Keratinocyte (primary cell): ENCODE measurements at regions not wholly inside any gene's neighbourhood (a gene's known extent, or its start where the extent isn't known, plus 50 kb on each side); places are given as distances from the start of the nearest gene placed in this dataset.

Experiments used
- DNase-seq: peaks from one replicate; pipeline ENCODE4 v3.0.0-alpha.2; 2011; ENCODE audit warnings: low read depth, missing footprints, low spot score
- FAIRE-seq: peaks from 2 replicates; lab custom pipeline; 2011; peaks lifted over from hg19 to GRCh38; lab: Jason Lieb, UNC
- H2AFZ ChIP-seq: 2 replicates; pipeline ENCODE4 v1.6.0; 2012; ENCODE audit warnings: low read length, control low read depth, inconsistent platforms; ENCODE audit not compliant: control insufficient read depth
- H3K27ac ChIP-seq: 2 replicates; pipeline ENCODE4 v1.5.1; 2011; ENCODE audit warnings: low read length; ENCODE audit not compliant: control insufficient read depth, insufficient read depth
- H3K27me3 ChIP-seq: 3 replicates; pipeline ENCODE4 v1.6.0; 2011; ENCODE audit warnings: low read length; ENCODE audit not compliant: control insufficient read depth, insufficient read depth; ENCODE audit errors: extremely low read depth
- H3K36me3 ChIP-seq, 2 experiments: 2 replicates in 1 of 2; 3 replicates in 1 of 2; pipeline ENCODE4 v1.5.1; 2011; ENCODE audit warnings: low read length in 2 of 2, mild to moderate bottlenecking in 1 of 2; ENCODE audit not compliant: control insufficient read depth in 2 of 2, insufficient read depth in 2 of 2; ENCODE audit errors: extremely low read depth in 1 of 2
- H3K4me1 ChIP-seq: 3 replicates; pipeline ENCODE4 v1.5.1; 2011; ENCODE audit warnings: low read length; ENCODE audit not compliant: control insufficient read depth, insufficient read depth; ENCODE audit errors: extremely low read depth
- H3K4me2 ChIP-seq: 3 replicates; pipeline ENCODE4 v1.6.0; 2011; ENCODE audit warnings: low read depth, low read length; ENCODE audit not compliant: control insufficient read depth, insufficient read depth; ENCODE audit errors: extremely low read depth
- H3K4me3 ChIP-seq, 3 experiments: fragments of 200-600 bp in 1 of 3; sonication (generic) in 1 of 3; 2 replicates in 2 of 3; 3 replicates in 1 of 3; pipeline ENCODE4 v1.5.1; 2011 to 2016; ENCODE audit warnings: low read length in 3 of 3, mild to moderate bottlenecking in 3 of 3, control low read depth in 2 of 3, inconsistent platforms in 1 of 3, low read depth in 1 of 3, mixed read lengths in 1 of 3, mixed run types in 1 of 3, moderate library complexity in 1 of 3; ENCODE audit not compliant: control insufficient read depth in 2 of 3, insufficient read depth in 2 of 3; ENCODE audit errors: extremely low read depth in 1 of 3
- H3K79me2 ChIP-seq: 2 replicates; pipeline ENCODE4 v1.6.0; 2012; ENCODE audit warnings: low read length; ENCODE audit not compliant: control insufficient read depth, insufficient read depth
- H3K9ac ChIP-seq: 3 replicates; pipeline ENCODE4 v1.6.0; 2011; ENCODE audit warnings: low read length; ENCODE audit not compliant: control insufficient read depth, insufficient read depth; ENCODE audit errors: extremely low read depth
- H3K9me1 ChIP-seq: 3 replicates; pipeline ENCODE4 v1.6.0; 2011; ENCODE audit warnings: low read length; ENCODE audit not compliant: control insufficient read depth, insufficient read depth; ENCODE audit errors: extremely low read depth
- H3K9me3 ChIP-seq: 2 replicates; pipeline ENCODE4 v1.5.1; 2012; ENCODE audit warnings: low read depth, low read length; ENCODE audit not compliant: control insufficient read depth
- H4K20me1 ChIP-seq: 3 replicates; pipeline ENCODE4 v1.6.0; 2011; ENCODE audit warnings: low read length; ENCODE audit not compliant: control insufficient read depth, insufficient read depth; ENCODE audit errors: extremely low read depth
- EZH2 ChIP-seq: IDR thresholded peaks from one replicate; pipeline ENCODE4 v1.6.1; 2012; ENCODE audit warnings: inconsistent platforms, mild to moderate bottlenecking, low read length, moderate library complexity
- dilution Hi-C: fragments of 300-500 bp; cut with MboI; formaldehyde crosslinking; loops from one replicate; pipeline ENCODE4 v1.7.0; 2020; ENCODE audit warnings: low sequenced_read_pairs; ENCODE audit not compliant: extremely low pct_ligation_motif_present
- TF ChIP-seq, protein P1 (sequence below), 3 experiments: IDR thresholded peaks in 1 of 3; conservative IDR thresholded peaks in 1 of 3; optimal IDR thresholded peaks in 1 of 3; 2 replicates in 2 of 3; 3 replicates in 1 of 3; pipeline versions ENCODE3 to v1.5.1; 2011; ENCODE audit warnings: low read length in 3 of 3, mild to moderate bottlenecking in 3 of 3, moderate library complexity in 2 of 3, control low read depth in 1 of 3, inconsistent platforms in 1 of 3; ENCODE audit not compliant: insufficient read depth in 2 of 3; ENCODE audit errors: extremely low read depth in 1 of 3

DNA sequence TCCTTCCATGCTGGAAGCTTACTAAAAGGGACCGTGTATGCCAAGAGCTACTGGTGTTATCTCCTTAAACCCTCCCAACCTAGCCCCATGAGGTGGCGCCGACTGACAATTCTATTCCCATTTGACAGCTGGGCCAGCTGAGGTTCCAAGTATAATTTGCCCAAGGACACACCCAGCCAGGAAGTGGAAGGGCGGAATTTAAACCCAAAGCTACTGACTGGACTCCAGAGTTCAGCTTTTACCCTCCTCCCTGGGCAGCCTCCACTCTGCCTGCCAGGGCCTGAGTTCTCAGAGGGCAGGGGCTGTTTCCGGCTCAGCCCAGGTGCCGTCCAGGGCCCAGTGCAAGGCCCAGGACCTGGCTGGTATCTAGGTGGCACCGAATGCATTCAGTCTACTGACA lies 71.8 kb downstream of the C9orf50 start:
- Histone ChIP-seq H3K79me2 (no peaks in the 10 kb centered on the region), H3K36me3 (no peaks in the 10 kb centered on the region), H4K20me1 (no peaks in the 10 kb centered on the region), H3K9me3 (no peaks in the 10 kb centered on the region), H2AFZ (no peak overlapping the region), H3K27me3 (no peaks in the 10 kb centered on the region), H3K27ac (no peak overlapping the region), H3K9ac (no peak overlapping the region), H3K4me1 (peaks cover 3% of the 10 kb centered on the region), H3K9me1 (no peaks in the 10 kb centered on the region), H3K4me3 (no peak overlapping the region), H3K4me2 (no peak overlapping the region)
- DNase-seq = no peak
- TF ChIP-seq EZH2 = no peak
- TF ChIP-seq, protein P1, sequence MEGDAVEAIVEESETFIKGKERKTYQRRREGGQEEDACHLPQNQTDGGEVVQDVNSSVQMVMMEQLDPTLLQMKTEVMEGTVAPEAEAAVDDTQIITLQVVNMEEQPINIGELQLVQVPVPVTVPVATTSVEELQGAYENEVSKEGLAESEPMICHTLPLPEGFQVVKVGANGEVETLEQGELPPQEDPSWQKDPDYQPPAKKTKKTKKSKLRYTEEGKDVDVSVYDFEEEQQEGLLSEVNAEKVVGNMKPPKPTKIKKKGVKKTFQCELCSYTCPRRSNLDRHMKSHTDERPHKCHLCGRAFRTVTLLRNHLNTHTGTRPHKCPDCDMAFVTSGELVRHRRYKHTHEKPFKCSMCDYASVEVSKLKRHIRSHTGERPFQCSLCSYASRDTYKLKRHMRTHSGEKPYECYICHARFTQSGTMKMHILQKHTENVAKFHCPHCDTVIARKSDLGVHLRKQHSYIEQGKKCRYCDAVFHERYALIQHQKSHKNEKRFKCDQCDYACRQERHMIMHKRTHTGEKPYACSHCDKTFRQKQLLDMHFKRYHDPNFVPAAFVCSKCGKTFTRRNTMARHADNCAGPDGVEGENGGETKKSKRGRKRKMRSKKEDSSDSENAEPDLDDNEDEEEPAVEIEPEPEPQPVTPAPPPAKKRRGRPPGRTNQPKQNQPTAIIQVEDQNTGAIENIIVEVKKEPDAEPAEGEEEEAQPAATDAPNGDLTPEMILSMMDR (optimal IDR thresholded peaks at IDR 0.05 in 1 of 3, IDR thresholded peaks at IDR 0.05 in 1 of 3, conservative IDR thresholded peaks at IDR 0.05 in 1 of 3; ENCODE audit: extremely low read depth in 1 of 3, insufficient read depth in 2 of 3, low read length in 3 of 3) = peak in 1 of 3 experiments; percentile 3
- dilution Hi-C loops = no loop called here
- FAIRE-seq = no peak

DNA sequence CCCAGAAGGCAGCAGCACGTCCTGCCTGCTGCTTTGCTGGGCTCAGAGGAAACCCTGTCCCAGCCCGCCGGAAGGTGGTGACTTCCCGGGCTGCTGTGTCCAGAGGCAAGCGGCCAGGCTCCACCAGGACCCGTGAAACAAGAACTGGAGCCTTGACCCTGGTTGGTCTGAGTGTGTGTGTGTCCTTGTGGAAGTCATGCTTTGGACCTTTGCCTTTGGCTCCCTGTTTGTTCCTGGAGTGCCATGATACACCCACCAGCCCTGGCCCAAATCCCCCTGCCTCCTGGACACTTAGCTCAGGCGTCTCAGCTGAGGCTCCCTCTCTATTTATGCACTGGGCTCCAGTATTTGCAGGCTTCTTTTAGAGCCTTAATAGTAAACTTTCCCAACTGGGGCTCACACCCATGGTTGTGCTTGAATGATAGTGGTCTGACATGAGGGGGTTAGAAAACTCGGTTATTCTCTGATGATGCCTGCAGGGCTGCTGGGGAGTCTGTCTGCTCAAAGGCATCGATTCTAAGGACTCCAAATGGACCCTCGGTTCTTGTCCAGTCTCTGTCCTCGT lies 72.2 kb downstream of the C9orf50 start:
- H3K4me2 ChIP-seq = no peak overlapping the region
- no peaks in the 10 kb centered on the region for H3K9me1 ChIP-seq
- no peak overlapping the region for H2AFZ ChIP-seq
- H3K36me3 ChIP-seq = no peaks in the 10 kb centered on the region
- H3K9me3 ChIP-seq = no peaks in the 10 kb centered on the region
- FAIRE-seq (no peak), DNase-seq (no peak)
- H3K9ac ChIP-seq = no peak overlapping the region
- no peak overlapping the region for H3K27ac ChIP-seq
- no peaks in the 10 kb centered on the region for H4K20me1 ChIP-seq
- dilution Hi-C loops = no loop called here
- H3K27me3 ChIP-seq = no peaks in the 10 kb centered on the region
- no peak for TF ChIP-seq EZH2
- TF ChIP-seq, protein P1 (optimal IDR thresholded peaks at IDR 0.05 in 1 of 3, IDR thresholded peaks at IDR 0.05 in 1 of 3, conservative IDR thresholded peaks at IDR 0.05 in 1 of 3; ENCODE audit: extremely low read depth in 1 of 3, insufficient read depth in 2 of 3, low read length in 3 of 3) = no peak
- no peak overlapping the region for H3K4me3 ChIP-seq
- H3K4me1 ChIP-seq = peaks cover 3% of the 10 kb centered on the region
- no peaks in the 10 kb centered on the region for H3K79me2 ChIP-seq
